Panc1 (cell line): ENCODE measurements at regions not wholly inside any gene's neighbourhood (a gene's known extent, or its start where the extent isn't known, plus 50 kb on each side); places are given as distances from the start of the nearest gene placed in this dataset.
"Not testable (repeated sequence)": the region's sequence is repeated elsewhere in the genome, so short reads cannot be mapped to it uniquely, and the experiment has no call there.

Experiments
- ATAC-seq: fragments of 200-7000 bp; cut with Tn5 transposase; 2 replicates; pipeline ENCODE4 v1.9.1; 2020; ENCODE audit warnings: mild to moderate bottlenecking, moderate library complexity
- BruUV-seq: library from RNA; stranded (reverse); fragments of 400-500 nt; replicated peaks from 2 replicates; lab custom pipeline; 2021; lab: Mats Ljungman, UMichigan
- CTCF ChIA-PET: fragments of 300-600 bp; sonication (Branson Sonifier 250); formaldehyde crosslinking; loops from one replicate; lab custom pipeline; 2022; ENCODE audit warnings: antibody characterized with exemption; lab: Charles Lee
- POLR2A ChIA-PET: fragments of 300-600 bp; sonication (Branson Sonifier 250); formaldehyde crosslinking; loops from one replicate; lab custom pipeline; 2022; ENCODE audit warnings: antibody characterized with exemption; lab: Charles Lee
- DNase-seq: peaks from one replicate; pipeline ENCODE4 v3.0.0-alpha.2; 2010; ENCODE audit warnings: low read depth, low spot score
- H3K27ac ChIP-seq: 2 replicates; pipeline ENCODE4 v1.5.1; 2011; ENCODE audit warnings: mild to moderate bottlenecking, low read length, inconsistent platforms
- H3K27me3 ChIP-seq: fragments of 200-500 bp; sonication (Bioruptor generic); 2 replicates; pipeline ENCODE4 v1.6.0; 2014; ENCODE audit warnings: low read length, inconsistent platforms; ENCODE audit not compliant: control insufficient read depth, insufficient read depth
- H3K36me3 ChIP-seq: fragments of 200-500 bp; sonication (Bioruptor generic); 2 replicates; pipeline ENCODE4 v1.5.1; 2014; ENCODE audit warnings: inconsistent platforms, mild to moderate bottlenecking, low read length, moderate library complexity; ENCODE audit not compliant: control insufficient read depth, insufficient read depth
- H3K4me1 ChIP-seq: 2 replicates; pipeline ENCODE4 v1.5.1; 2011; ENCODE audit warnings: inconsistent platforms, mild to moderate bottlenecking, low read length, moderate library complexity; ENCODE audit not compliant: control insufficient read depth, insufficient read depth
- H3K4me3 ChIP-seq, 2 experiments: 2 replicates each; pipeline ENCODE4 v1.5.1; 2011 to 2012; ENCODE audit warnings: low read depth in 2 of 2, low read length in 2 of 2, mild to moderate bottlenecking in 2 of 2, inconsistent platforms in 1 of 2, moderate library complexity in 1 of 2
- H3K9me3 ChIP-seq: fragments of 200-500 bp; sonication (Bioruptor generic); 2 replicates; pipeline ENCODE4 v1.5.1; 2014; ENCODE audit warnings: low read depth, mild to moderate bottlenecking, inconsistent platforms, low read length, moderate library complexity; ENCODE audit not compliant: control insufficient read depth, insufficient read depth
- POLR2AphosphoS5 ChIP-seq: IDR thresholded peaks from 2 replicates; pipeline ENCODE4 v1.6.1; 2012; ENCODE audit warnings: mild to moderate bottlenecking, low read depth, low read length, moderate library complexity
- REST ChIP-seq, 2 experiments: IDR thresholded peaks; 2 replicates each; pipeline ENCODE4 v1.6.1; 2011 to 2012; ENCODE audit warnings: low read depth in 2 of 2, control low read depth in 1 of 2, low read length in 1 of 2, mild to moderate bottlenecking in 1 of 2, moderate library complexity in 1 of 2; ENCODE audit not compliant: insufficient read depth in 1 of 2
- SIN3A ChIP-seq: IDR thresholded peaks from 2 replicates; pipeline ENCODE4 v1.6.1; 2012; ENCODE audit warnings: low read depth, mild to moderate bottlenecking, low read length, moderate library complexity, borderline replicate concordance; ENCODE audit not compliant: insufficient read depth
- TCF7L2 ChIP-seq: IDR thresholded peaks from 2 replicates; pipeline ENCODE4 v1.6.1; 2011; ENCODE audit warnings: mild to moderate bottlenecking, low read depth, low read length, inconsistent platforms
- in situ Hi-C: cut with HindIII; loops from 2 replicates; pipeline ENCODE4 v1.10.0; 2016; ENCODE audit warnings: low sequenced_read_pairs, low pct_unique_long_range_greater_than_20kb
- intact Hi-C: fragments of 100-400 bp; cut with micrococcal nuclease; formaldehyde crosslinking; loops from one replicate; pipeline ENCODE4 v1.10.0; 2022; ENCODE audit not compliant: unreplicated experiment
- TF ChIP-seq, protein P1 (sequence below): fragments of 450-650 bp; IDR thresholded peaks from 2 replicates; pipeline ENCODE4 v1.5.1; 2017; ENCODE audit warnings: mild to moderate bottlenecking

DNA sequence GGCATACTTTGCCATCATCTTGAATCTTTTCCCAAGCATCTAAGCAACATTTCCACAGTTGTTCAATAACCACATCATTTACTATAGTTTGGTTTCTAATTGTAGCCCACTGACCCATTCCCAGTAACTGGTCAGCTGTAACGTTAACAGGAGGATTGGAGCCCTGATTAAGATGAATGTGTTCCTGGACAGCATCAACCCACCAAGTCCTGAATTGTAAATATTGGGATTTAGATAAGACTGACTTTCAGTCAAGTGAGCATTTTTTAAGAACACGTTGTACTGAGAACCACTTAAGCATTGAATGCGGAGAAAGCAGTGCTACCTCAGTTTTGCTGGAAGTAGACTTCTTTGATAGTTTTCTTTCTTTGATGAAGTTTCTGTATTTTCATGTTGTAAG lies 53.3 kb upstream of the ARL4D start:
- BruUV-seq, H3K27me3 ChIP-seq, intact Hi-C loops, DNase-seq, H3K4me3 ChIP-seq, H3K36me3 ChIP-seq, CTCF ChIA-PET, in situ Hi-C loops, H3K4me1 ChIP-seq, H3K27ac ChIP-seq, ATAC-seq: not testable (repeated sequence)
- POLR2A ChIA-PET = interaction anchor here (0.6 kb wide), 1 partner anchor 364 kb away, joined by 3 read pairs; no protein-coding TSS in a partner anchor
- peaks cover 27% of the 10 kb centered on the region; the same call in 1 of the 2 replicates for H3K9me3 ChIP-seq

DNA sequence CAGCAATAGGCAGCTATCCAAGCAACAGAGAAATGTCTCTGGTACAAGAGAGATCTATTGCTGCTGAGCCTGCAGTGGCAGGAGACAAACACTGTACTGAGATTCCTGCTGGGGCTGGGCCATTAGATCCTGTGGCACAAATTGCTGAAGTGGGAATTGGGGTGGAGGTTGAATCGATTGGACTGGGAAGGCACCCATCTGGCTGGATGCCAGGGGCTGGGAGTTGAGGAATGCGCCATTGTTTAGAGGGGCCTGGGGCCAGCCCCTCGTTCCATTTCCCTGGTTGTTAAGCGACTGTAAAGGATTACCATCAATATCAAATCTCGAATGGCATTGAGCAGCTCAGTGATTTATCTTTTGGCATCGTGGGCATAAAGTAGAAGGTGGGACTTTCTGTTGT lies 54.1 kb upstream of the ARL4D start:
- DNase-seq = no peak
- in situ Hi-C loops (no loop called here), intact Hi-C loops (no loop called here)
- H3K27ac ChIP-seq = no peak overlapping the region
- no TSS peak for BruUV-seq
- TF ChIP-seq TCF7L2 = no peak
- TF ChIP-seq REST (IDR thresholded peaks at IDR 0.05; ENCODE audit: insufficient read depth in 1 of 2, low read depth in 2 of 2, low read length in 1 of 2) = no peak
- TF ChIP-seq SIN3A = no peak
- TF ChIP-seq, protein P1, sequence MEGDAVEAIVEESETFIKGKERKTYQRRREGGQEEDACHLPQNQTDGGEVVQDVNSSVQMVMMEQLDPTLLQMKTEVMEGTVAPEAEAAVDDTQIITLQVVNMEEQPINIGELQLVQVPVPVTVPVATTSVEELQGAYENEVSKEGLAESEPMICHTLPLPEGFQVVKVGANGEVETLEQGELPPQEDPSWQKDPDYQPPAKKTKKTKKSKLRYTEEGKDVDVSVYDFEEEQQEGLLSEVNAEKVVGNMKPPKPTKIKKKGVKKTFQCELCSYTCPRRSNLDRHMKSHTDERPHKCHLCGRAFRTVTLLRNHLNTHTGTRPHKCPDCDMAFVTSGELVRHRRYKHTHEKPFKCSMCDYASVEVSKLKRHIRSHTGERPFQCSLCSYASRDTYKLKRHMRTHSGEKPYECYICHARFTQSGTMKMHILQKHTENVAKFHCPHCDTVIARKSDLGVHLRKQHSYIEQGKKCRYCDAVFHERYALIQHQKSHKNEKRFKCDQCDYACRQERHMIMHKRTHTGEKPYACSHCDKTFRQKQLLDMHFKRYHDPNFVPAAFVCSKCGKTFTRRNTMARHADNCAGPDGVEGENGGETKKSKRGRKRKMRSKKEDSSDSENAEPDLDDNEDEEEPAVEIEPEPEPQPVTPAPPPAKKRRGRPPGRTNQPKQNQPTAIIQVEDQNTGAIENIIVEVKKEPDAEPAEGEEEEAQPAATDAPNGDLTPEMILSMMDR = no peak
- POLR2A ChIA-PET = no interaction called here
- ATAC-seq = no peak
- no peaks in the 10 kb centered on the region for H3K36me3 ChIP-seq
- H3K9me3 ChIP-seq = peaks cover 24% of the 10 kb centered on the region; the same call in 1 of the 2 replicates
- H3K4me1 ChIP-seq = peaks cover 6% of the 10 kb centered on the region
- no peaks in the 10 kb centered on the region for H3K27me3 ChIP-seq
- no peak overlapping the region for H3K4me3 ChIP-seq
- CTCF ChIA-PET = no interaction called here

DNA sequence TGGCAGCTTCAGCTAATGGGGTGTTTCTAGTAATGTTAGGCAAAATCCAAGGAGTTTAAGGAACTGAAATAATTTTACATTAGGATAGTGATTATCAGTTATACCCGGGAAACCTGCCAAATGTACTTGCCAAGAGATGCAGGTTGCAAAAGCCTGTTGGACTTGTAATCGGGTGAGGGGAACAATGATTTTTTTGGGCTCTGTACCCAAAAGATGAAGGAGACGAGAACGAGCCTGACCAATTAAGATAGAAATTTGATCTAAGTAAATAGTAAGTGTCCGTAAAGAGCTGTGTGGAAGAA lies 56.3 kb upstream of the ARL4D start:
- intact Hi-C loops = no loop called here
- ChIA-PET CTCF (interaction anchor here (0.6 kb wide), 1 partner anchor 1077 kb away, joined by 5 read pairs; no protein-coding TSS in a partner anchor), POLR2A (interaction anchor here (0.7 kb wide), 1 partner anchor 24 kb away, joined by 3 read pairs; no protein-coding TSS in a partner anchor)
- Histone ChIP-seq H3K27ac (no peak overlapping the region), H3K27me3 (no peaks in the 10 kb centered on the region), H3K4me1 (peaks cover 6% of the 10 kb centered on the region), H3K9me3 (peaks cover 6% of the 10 kb centered on the region; the same call in 1 of the 2 replicates), H3K36me3 (no peaks in the 10 kb centered on the region), H3K4me3 (no peak overlapping the region)
- in situ Hi-C loops = no loop called here
- ATAC-seq = no peak
- no peak for DNase-seq
- BruUV-seq = no TSS peak
- no peak for TF ChIP-seq REST (IDR thresholded peaks at IDR 0.05; ENCODE audit: insufficient read depth in 1 of 2, low read depth in 2 of 2, low read length in 1 of 2)
- TF ChIP-seq, protein P1 = no peak
- TF ChIP-seq SIN3A = no peak
- no peak for TF ChIP-seq TCF7L2
- no peak for TF ChIP-seq POLR2AphosphoS5
